Spleen (tissue), 7 donors: ENCODE measurements at regions not wholly inside any gene's neighbourhood (a gene's known extent, or its start where the extent isn't known, plus 50 kb on each side); places are given as distances from the start of the nearest gene placed in this dataset.

Experiments
- POLR2A ChIP-seq, 3 donors: fragments of 450-650 bp; IDR thresholded peaks; one replicate each; pipeline ENCODE4 v1.5.1; 2017; ENCODE audit warnings: antibody characterized with exemption in 3 of 3, mild to moderate bottlenecking in 1 of 3
- POLR2AphosphoS5 ChIP-seq, 3 donors: sonication (generic); formaldehyde crosslinking; IDR thresholded peaks; one replicate each; pipeline ENCODE4 v1.5.1; 2017; ENCODE audit warnings: antibody characterized with exemption in 3 of 3
- TF ChIP-seq, protein P1 (sequence below), 11 experiments: fragments of 200-600 bp in 7 of 11; fragments of 450-650 bp in 4 of 11; sonication (generic) in 4 of 11; IDR thresholded peaks in 8 of 11; conservative IDR thresholded peaks in 3 of 11; 1 replicate in 7 of 11; 2 replicates in 4 of 11; pipeline versions ENCODE4 v1.4.0 to v1.8.0; 2016 to 2021; ENCODE audit warnings: antibody characterized with exemption in 11 of 11, inconsistent platforms in 4 of 11, mild to moderate bottlenecking in 1 of 11
- donor health status: DM: no; HTN: no; CAD: no; lungs with moderate emphysema.
- donor health status: DM: no; HTN: no; CAD: no.
- donor health status: DM: no; HTN: no; CAD: no.

DNA sequence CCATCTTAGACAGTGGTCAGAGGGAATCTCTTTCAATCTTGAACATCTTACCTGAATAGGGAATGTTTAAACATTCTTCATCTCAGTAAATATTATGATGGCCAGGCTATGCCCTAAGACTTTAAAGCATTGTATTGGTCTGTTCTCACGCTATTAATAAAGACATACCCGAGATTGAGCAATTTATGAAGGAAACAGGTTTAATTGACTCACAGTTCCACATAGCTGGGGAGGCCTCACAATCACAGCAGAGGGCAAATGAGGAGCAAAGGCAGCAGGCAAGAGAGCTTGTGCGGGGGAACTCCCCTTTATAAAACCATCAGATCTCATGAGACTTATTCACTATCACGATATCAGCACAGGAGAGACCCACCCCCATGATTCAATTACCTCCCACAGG, 55.3 kb upstream of the SOX9 start:
- TF ChIP-seq, protein P1, sequence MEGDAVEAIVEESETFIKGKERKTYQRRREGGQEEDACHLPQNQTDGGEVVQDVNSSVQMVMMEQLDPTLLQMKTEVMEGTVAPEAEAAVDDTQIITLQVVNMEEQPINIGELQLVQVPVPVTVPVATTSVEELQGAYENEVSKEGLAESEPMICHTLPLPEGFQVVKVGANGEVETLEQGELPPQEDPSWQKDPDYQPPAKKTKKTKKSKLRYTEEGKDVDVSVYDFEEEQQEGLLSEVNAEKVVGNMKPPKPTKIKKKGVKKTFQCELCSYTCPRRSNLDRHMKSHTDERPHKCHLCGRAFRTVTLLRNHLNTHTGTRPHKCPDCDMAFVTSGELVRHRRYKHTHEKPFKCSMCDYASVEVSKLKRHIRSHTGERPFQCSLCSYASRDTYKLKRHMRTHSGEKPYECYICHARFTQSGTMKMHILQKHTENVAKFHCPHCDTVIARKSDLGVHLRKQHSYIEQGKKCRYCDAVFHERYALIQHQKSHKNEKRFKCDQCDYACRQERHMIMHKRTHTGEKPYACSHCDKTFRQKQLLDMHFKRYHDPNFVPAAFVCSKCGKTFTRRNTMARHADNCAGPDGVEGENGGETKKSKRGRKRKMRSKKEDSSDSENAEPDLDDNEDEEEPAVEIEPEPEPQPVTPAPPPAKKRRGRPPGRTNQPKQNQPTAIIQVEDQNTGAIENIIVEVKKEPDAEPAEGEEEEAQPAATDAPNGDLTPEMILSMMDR (IDR thresholded peaks at IDR 0.05 in 8 of 11, conservative IDR thresholded peaks at IDR 0.05 in 3 of 11): no peak
- no peak for TF ChIP-seq POLR2A (IDR thresholded peaks at IDR 0.05)
- no peak for TF ChIP-seq POLR2AphosphoS5 (IDR thresholded peaks at IDR 0.05)
